ENCODE measurements at regions not wholly inside any gene's neighbourhood (a gene's known extent, or its start where the extent isn't known, plus 50 kb on each side); places are given as distances from the start of the nearest gene placed in this dataset.
A peak's percentile ranks its signal among the peaks of the same experiment; 100 is the strongest.

DNA sequence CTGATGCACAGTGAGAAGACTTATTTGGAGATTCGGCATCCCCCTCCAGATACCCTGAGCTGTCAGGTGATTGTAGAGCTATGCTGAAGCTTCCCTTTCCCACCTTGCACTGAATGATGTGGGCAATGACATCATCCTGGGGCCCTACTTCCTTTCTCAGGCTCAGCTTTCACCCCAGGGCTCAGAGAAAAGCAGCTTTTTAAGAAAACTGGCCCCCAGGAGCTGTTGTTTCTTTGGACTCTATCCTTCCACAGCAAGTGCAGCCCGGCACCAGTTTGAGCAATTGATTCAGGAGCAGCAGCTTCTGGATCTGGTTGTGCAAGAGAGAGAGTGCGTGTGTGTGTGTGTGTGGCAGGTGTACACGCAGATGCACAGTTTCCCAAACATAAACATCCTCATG, 251.3 kb downstream of the ANAPC1 start:
- DNase-seq: peak; percentile 70

DNA sequence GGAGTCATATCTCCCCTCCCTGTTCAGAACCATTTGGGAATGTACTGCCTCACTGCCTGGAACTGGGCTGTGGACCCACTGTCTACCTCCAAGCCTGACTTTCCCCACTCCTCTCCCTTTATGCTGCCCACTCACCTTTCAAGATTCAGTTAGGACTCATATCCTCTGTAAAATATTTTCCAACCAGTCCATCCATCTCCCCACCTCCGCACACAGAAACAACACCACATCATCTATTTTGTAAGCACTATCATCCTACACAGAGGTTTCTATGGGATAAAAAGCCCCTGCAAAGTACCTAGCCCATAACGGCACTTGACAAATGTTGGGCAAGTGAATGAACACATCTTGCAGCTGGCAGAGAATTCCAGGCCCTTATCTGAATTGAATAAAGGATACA, 250.8 kb downstream of the ANAPC1 start:
- no peak for DNase-seq

DNA sequence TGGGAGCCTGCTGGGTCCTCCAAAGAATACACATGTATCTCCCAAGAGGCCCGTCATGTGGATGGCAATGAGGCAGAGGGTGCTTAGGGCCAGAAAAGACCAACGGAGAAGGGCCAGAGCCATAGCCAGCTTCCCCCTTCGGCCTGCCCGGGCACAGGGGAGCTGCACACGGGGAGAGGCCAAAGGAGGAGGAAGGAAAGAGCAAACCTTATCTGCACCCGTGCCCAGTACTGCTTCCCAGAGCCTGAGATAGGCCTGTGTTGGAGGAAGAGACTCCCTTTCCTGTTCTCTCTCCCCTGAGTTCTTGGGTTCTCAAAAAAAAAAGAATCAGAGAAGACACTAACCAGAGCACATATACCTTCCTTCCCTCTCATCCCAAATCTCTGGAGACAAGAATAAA, 250.3 kb downstream of the ANAPC1 start:
- no peak for DNase-seq

DNA sequence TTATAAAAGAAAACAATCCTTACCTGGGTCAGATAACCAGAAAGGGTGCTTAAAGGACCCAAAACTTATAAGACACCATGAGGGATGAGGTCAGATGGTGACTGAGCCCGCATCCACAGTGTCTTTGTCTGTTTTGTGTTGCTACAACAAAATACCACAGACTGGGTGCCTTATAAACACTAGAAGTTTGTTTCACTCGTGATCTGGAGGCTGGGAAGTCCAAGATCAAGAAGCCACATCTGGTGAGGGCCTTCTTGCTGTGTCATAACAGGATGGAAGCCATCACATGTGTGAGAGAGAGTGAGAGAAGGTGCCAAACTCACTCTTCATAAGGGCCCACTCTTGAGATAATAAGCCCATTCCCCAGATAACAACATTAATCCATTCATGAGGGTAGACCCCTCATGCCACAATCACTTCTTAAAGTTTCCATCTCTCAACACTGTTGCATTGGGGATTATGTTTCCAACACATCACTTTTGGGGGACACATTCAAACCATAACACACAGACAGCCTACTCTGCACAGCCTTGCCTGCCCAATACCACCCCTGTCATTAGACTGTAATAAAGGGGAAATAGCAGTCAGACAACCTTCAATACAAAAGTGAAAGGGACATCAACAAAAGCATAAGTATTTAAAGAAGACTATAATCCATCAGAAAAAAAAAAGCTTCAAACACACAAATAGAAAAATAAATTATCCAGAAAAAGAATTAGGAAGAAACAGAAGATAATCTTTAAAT, 249.8 kb downstream of the ANAPC1 start:
- peak; percentile 70 for DNase-seq

DNA sequence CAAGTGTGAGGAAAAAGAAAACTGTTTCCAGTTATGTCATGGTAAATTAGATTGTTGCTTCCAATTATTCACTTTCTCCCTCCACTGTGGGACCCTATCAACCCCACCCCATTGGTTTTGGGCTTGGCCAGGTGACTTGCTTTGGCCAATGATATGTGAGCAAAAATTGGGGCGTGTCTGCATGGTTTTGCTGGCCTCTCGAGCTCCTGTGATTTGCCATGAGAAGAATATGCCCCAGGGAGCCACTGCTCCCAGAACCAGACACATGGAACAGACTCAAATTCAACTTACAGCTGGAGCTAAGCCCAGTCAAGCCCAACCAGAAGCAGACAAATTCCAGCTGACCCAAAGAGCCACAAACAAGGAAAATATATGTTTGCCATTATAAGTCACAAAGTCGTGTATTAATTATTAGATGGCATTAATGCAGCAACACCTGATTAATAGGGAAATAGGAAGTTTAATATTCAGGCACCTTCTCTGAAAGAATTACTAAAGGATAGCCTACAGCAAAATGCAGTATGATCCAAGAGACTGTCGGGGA, 248.9 kb downstream of the ANAPC1 start:
- no peak for DNase-seq

DNA sequence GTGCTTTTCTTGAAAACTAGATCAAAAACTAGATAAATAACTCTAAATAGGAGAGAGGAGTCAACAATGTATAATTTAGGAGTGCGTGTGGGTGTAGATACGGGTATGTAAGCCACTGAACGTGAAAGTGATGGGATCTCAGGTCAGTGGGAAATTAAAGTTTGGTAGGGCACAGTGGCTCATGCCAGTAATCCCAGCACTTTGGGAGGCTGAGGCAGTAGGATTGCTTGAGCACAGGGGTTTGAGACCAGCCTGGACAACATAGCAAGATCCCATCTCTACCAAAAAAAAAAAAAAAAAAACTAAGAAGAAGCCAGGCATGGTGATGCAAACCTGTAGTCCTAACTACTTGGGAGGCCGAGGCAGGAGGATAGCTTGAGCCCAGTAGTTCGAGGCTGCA, 247.1 kb downstream of the ANAPC1 start:
- no peak for DNase-seq

DNA sequence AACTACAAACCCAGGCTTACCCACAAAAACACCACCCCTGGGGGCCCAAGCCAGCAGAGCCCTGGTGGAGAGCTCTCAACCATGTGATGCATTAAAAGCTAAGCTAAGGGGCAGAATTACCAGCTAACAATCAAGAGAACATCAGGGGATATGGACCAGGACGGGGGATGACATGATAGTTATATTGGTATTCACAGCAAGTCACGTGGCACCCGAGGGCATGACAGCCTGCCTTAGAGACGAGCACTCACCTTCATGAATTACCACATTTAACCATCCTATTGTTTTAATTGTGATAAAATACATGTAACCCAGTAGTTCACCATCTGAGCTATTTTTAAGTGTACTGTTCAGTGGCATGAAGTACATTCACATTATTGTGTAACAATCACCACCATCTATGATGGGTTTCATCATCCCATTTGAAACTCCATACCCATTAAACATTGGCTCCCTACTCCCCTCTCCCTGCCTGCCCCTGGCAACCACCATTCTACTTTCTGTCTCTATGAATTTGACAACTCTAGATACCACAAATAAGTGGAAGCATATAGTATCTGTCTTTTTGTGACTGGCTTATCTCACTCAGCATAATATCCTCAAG, 245.6 kb downstream of the ANAPC1 start:
- no peak for DNase-seq

DNA sequence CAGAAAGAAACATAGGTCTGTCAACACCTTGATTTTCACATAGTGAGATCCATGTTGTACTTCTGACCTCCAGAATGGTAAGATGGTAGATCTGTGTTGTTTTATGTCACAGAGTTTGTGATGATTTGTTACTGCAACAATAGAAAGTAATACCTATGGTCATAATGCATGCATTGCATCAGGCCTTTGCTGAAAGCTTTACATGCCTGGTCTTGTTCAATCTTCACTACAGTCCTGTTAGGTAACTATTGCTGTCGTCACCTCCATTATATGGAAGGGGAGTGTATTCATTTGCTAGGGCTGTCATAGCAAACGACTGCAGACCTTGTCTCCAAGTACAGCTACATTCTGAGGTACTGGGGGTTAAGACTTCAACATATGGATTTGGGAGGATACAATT, 243.5 kb downstream of the ANAPC1 start:
- no peak for DNase-seq

DNA sequence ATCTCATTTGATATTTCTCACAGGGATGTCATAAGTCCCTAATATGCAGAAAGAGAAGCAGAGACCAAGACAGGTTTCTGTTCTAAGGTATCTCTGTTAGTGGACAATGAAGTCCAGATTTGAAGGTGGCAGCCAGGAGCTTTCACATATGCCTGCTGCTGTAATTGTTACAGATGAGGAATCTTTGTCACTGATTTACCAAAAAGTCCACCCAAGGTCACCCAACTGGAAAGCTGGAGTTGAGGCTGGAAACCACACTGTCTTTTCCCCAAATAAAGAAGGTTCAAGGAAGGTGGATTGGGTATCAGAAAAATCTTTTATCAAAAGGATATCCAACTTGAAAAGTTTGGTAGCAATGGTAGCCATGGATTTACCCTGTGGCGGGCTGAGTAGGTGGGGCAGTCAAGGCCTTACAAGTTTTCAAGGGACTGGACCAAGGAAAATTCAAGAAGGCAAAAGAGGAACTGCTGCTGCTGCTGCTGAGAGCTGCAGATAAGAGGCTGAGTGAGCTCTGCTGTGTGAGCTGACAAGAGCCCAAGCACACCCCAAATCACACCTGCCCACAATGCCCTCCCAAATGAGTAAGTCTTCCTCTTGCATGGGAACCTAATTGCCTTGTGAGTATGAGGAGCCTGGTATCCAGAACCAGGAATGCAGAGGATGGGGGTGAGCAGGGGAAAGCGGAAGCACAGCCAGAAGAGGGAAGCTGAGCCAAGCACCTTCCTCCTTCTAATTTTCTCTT, 241.2 kb downstream of the ANAPC1 start:
- no peak for DNase-seq

DNA sequence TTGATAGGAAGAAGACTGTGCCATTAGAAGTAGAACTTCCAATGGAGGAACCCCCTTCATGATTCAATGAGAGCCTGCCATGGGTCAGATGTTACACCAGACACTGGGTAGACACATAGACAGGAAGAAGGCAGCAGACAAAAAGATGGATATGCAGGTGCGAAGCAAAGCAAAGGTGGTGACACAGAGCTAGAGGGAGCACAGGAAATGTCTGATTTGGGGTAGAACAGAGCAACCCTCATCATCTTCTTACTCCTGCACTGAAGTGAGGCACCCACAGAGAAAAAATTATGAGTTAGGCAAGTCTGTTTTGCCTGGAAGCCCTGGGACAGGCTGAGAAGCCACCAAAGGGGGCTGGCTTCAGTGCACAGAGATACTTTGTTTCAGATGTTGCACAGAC, 240.2 kb downstream of the ANAPC1 start:
- no peak for DNase-seq

DNA sequence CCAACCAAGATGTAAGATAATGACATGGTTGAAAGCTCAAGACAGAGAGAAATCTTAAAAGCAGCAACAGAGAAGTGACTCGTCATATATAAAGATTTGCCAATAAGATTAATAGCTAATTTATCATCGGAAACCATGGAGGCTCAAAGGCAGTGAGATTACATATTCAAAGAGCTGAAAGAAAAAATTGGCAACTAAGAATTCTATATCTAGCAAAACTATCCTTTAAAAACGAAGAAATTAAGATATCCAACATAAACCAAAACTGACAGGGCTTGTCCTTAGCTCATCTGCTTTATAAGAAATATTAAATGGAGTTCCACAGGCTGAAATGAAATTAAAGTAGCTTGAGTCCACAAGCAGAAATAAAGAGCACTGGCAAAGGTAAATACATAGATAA, 236.6 kb downstream of the ANAPC1 start:
- no peak for DNase-seq

DNA sequence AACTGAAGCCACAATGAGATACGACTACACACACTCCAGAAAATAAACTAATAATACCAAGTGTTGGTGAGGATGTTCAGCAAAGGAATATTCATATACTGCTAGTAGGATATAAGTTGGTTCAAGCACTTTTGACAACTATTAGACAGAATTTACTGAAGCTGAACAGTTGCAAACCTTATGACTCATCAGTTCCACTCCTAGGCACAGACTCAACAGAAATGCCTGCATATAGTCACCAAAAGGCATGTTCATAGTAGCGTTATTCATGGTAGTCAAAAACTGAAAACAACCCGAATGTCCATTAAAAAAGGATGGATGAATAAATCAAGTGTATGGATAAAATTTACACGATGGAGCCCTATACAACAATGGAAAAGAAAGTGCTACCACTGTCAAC, 232.0 kb downstream of the ANAPC1 start:
- DNase-seq: peak; percentile 45

DNA sequence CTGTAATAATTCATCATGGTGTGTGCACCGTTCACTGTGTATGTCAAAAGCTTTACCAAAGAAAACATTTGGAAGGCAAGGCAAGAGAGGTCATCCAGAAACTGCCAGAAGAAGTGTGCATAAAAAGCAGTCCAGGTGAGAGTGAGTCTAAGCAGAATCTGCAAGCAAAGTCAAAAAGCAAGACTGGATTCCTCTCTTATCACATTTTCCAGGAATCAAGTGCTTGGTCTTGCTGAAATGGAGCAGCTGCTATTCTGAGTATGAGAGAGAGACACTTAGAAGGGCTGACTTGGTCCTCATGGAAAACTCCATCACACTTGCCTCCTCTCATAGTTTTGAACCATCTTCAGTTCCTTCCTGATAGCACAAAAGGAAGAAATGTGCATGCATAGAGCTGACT, 231.3 kb downstream of the ANAPC1 start:
- no peak for DNase-seq

DNA sequence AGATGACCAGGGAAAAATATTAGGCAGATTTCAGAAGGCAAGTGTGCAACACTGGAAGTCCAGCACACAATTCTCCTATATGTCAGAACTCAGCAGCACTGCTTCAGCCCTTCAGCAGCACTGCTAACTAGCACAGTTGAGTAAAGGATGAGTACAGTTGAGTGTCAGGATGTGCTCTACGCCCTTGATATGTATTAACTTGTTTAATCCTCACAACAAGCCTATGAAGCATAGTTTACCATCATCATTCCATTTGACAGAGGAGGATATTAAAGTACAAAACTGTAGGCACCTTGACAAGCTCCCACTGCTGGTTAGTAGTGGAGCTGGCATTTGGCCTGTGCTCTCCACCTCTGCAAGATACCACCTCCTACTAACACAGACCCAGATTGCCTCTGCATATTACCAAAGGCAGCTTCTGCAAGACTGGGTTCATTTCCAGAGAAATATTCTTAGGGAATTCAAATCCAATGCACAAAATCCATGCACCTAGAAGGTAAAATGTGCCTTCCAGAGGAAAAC, 230.8 kb downstream of the ANAPC1 start:
- DNase-seq: no peak

DNA sequence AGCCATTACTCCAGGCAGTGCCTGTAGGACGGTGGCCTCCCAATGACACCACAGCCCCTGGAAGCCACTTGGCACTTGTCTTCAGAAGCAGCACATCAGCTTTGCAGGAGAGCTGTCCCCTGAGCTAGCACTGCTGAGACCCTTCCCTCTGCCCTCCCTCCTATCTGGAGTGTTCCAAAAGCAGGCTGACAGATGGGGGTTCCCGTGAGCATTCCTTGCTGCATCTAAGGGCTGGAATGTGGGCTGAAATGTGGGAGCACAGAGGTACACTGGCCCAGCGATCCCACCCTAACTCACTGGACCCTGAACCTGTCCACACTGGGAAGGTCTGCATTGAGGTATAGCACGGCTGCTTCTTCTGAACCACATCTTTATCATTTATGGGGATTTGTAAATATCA, 230.1 kb downstream of the ANAPC1 start:
- no peak for DNase-seq

DNA sequence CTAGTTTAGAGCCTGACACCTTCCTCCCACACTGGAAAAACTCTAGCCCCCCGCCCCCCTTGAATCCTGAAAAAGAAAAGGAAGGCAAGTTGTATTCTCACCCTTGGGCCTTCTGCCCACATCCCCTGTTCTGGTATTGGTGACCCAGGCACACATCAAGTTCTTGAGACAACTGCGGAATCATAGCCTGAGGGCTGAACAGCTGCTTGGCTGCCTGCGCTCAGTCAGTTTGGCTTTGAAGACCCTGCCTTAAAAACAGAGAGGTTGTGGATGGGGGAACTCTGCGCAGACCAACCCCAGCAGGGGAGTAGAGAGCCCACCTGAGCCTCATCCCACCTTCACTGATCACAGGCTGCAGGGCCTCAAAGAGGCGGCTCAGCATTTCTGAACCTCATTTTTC, 229.2 kb downstream of the ANAPC1 start:
- no peak for DNase-seq

DNA sequence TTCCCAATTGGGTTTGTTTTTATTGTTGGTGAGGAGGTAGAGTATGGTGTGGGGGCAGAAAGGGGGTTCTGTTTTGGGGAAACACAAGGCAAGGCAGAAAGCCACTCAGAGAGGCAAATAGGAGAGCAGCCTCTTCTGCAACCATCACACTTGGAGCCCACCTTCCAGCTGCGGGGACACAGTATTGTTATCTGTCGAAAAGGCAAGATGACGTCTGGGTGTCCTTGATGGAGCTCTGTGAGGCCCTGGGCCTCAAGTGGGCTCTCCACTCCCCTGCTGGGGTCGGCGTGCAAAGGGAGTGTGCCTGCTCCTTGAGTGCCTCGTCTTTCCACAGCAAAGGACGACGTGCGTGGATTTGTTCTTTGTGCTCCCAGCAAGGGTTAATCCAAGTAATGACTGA, 227.6 kb downstream of the ANAPC1 start:
- DNase-seq: no peak

DNA sequence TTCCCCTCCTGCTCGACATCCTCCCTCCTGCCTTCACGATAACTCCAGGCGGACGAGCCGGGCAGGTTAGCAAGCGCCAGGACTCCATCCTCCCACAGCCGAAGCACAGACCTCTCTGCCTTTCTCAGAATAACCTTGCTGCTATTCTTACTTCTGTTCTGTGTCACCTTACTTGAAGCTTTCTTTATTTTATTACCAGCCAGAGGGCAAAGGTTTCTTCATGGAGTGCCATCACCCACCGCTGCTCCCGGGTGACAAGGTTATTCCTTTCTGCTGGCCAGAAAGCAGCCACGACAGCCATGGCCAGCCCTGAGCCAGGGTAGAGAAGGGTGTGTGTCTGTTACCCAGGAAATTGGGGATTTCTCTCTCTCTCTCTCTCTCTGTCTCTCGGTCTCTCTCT, 227.1 kb downstream of the ANAPC1 start:
- no peak for DNase-seq

DNA sequence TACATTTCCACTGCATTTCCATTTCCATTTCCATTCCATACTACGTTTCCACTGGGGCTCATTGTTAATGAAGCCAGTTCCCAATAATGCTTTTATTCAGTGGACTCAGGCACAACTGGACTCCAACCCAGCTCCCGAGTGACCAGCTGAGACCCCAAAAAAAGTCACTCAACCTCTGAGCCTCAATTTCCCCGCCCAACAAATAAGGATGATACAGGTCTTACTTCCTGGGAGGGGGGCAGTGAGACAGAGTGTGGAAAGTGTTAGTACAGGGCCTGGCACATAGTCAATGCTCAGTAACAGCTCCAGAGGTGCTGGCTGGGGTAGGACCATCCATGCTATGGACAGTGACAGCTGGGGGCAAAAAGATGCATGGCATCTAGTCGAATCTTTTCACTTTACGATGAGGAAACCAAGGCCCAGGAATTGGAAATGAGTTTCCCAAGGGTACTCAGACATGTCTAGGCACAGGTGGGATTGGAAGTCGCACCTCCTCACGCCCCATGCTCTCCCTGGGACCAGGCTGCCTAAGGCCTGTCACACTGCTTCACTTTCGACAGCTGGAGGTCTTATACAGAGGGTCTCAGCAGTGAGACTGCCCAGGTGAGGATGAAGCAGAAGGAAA, 226.5 kb downstream of the ANAPC1 start:
- DNase-seq: no peak

DNA sequence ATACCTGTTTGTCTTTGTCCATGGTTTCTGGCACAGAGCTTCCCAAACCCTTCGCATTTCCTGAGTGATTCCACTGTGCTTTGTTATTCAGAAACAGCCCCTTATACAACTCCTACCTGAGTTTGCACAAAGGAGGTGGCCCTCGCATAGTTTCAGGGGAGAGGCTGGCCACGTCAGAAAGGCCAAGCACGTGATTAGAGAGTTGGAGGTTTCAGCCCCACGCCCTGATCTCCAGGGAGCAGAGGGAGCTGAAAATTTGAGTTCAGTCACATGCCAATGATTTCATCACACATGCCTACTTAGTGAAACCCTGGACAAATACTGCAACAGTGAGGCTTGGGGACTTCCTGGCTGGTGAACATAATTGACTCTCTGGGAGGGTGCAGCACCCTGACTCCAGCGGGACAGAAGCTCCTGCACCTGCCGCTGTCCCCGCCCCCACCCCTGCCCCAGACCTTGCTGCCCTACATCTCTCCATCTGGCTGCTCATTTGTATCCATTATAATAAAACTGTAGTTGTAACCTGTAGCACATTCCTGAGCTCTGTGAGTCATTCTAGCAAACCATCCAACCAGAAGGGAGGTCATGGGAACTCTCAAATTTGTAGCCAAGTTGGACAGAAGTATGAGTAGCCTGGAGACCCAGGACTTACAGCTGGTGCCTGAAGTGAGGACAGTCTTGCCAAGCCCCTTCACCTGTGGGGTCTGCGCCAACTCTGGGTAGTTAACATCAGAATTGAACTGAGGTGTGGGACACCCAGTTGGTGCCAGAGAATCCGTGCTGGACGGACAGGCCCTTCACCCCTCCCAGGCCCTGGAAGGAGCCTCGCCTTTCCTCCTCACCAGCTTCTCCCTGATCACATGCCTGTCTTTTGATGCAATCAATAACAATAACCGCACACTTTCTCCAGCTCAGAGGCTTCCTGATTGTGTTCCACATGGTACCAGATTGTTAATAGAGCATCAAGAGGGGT, 224.3 kb downstream of the ANAPC1 start:
- DNase-seq: no peak

DNA sequence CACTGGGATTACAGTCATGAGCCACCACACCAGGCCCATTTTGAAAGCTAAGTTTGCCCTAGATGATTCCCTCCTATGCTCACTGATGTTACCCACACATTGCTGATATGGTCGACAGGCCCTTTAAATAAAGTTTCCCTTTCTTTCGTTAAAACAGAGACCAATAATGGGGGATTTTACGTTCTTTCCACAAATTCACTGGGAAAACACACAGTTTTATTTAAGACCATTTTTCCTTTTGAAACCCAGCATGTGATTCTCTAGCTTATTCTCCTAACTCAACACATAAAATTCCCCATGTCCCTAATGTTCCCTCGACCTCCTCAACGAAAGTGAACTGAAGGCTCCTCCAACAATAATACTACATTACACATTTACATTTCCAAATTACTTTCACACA, 223.2 kb downstream of the ANAPC1 start:
- no peak for DNase-seq

All from activated CD4-positive, alpha-beta T cell treated with anti-CD3 and anti-CD28 coated beads, Interleukin-10, Interleukin-2, amounts not matched to agents 100 ng/mL and 50 ng/mL, durations not matched to agents 16 hours and 8 hours (primary cell).